ENCODE measurements at regions not wholly inside any gene's neighbourhood (a gene's known extent, or its start where the extent isn't known, plus 50 kb on each side); places are given as distances from the start of the nearest gene placed in this dataset.

- DNase-seq = no peak
Observed at GRCh38 chr5:3654515-3654914, 58.9 kb downstream of the IRX1 start.

- DNase-seq = no peak
Observed at GRCh38 chr5:3656803-3657202, 61.2 kb downstream of the IRX1 start.

GRCh38 chr5:3657364-3658022 is 61.9 kb downstream of the IRX1 start:
- no peak for DNase-seq

- no peak for DNase-seq
Observed at GRCh38 chr5:3658929-3659328, 63.3 kb downstream of the IRX1 start.

- no peak for DNase-seq
Observed at GRCh38 chr5:3659907-3660306, 64.3 kb downstream of the IRX1 start.

GRCh38 chr5:3660630-3661029 is 65.0 kb downstream of the IRX1 start:
- no peak for DNase-seq

GRCh38 chr5:3661755-3662296 is 66.2 kb downstream of the IRX1 start:
- no peak for DNase-seq

GRCh38 chr5:3662344-3662743 is 66.7 kb downstream of the IRX1 start:
- no peak for DNase-seq

- no peak for DNase-seq
Observed at GRCh38 chr5:3671337-3671736, 75.7 kb downstream of the IRX1 start.

- DNase-seq = no peak
Observed at GRCh38 chr5:3678801-3679200, 83.2 kb downstream of the IRX1 start.

- no peak for DNase-seq
Observed at GRCh38 chr5:3680821-3681220, 85.2 kb downstream of the IRX1 start.

- DNase-seq = no peak
Observed at GRCh38 chr5:3684118-3684517, 88.5 kb downstream of the IRX1 start.

- DNase-seq = no peak
Observed at GRCh38 chr5:3684771-3685354, 89.2 kb downstream of the IRX1 start.

- no peak for DNase-seq
Observed at GRCh38 chr5:3694819-3695218, 99.2 kb downstream of the IRX1 start.

GRCh38 chr5:3695818-3696217 is 100.2 kb downstream of the IRX1 start:
- DNase-seq = no peak

- DNase-seq = no peak
Observed at GRCh38 chr5:3698412-3698811, 102.8 kb downstream of the IRX1 start.

- DNase-seq = no peak
Observed at GRCh38 chr5:3701694-3702093, 106.1 kb downstream of the IRX1 start.

GRCh38 chr5:3704661-3705060 is 109.0 kb downstream of the IRX1 start:
- DNase-seq = no peak

GRCh38 chr5:3709068-3709716 is 113.6 kb downstream of the IRX1 start:
- DNase-seq = no peak

GRCh38 chr5:3709717-3710348 is 114.2 kb downstream of the IRX1 start:
- no peak for DNase-seq

- no peak for DNase-seq
Observed at GRCh38 chr5:3715062-3715461, 119.4 kb downstream of the IRX1 start.

GRCh38 chr5:3729631-3730030 is 134.0 kb downstream of the IRX1 start:
- DNase-seq = no peak

- no peak for DNase-seq
Observed at GRCh38 chr5:3734632-3735031, 139.0 kb downstream of the IRX1 start.

- DNase-seq = no peak
Observed at GRCh38 chr5:3736466-3736865, 140.8 kb downstream of the IRX1 start.

All from CD4-positive, alpha-beta T cell treated with Interleukin-21 for 1 hour (primary cell).